ENCODE measurements at regions not wholly inside any gene's neighbourhood (a gene's known extent, or its start where the extent isn't known, plus 50 kb on each side); places are given as distances from the start of the nearest gene placed in this dataset.

DNA sequence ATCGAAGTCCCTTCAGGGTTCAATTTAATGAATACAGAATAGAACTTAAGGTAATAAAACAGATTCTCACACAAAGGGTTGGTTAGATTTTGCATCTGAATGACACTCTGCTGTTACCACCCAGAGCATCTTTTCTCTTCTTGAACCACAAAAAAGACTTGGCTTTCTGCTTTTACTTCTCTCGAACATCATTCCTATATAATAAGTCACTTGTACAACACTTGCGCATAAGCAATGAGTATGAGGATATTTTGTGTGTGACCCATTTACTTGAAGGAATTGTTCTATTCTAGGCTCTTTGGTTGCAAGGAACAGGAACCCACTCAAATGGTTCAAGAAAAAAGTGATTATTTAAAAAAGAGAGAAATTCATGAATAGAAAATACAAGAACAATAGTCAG, 126.2 kb downstream of the NUP35 start:
- no peak for DNase-seq (ENCODE audit: low spot score)
- no peaks in the 10 kb centered on the region for H3K9me3 Mint-ChIP-seq
- no peak overlapping the region for H3K4me3 Mint-ChIP-seq
- no peaks in the 10 kb centered on the region for H3K36me3 Mint-ChIP-seq (ENCODE audit: low read depth)
- peaks cover 2% of the 10 kb centered on the region for H3K27me3 Mint-ChIP-seq (ENCODE audit: insufficient read depth)
- H3K27ac Mint-ChIP-seq, result no peak overlapping the region
- no peaks in the 10 kb centered on the region for H3K4me1 Mint-ChIP-seq (ENCODE audit: low read depth)
- intact Hi-C loops (cut with micrococcal nuclease), result no loop called here

DNA sequence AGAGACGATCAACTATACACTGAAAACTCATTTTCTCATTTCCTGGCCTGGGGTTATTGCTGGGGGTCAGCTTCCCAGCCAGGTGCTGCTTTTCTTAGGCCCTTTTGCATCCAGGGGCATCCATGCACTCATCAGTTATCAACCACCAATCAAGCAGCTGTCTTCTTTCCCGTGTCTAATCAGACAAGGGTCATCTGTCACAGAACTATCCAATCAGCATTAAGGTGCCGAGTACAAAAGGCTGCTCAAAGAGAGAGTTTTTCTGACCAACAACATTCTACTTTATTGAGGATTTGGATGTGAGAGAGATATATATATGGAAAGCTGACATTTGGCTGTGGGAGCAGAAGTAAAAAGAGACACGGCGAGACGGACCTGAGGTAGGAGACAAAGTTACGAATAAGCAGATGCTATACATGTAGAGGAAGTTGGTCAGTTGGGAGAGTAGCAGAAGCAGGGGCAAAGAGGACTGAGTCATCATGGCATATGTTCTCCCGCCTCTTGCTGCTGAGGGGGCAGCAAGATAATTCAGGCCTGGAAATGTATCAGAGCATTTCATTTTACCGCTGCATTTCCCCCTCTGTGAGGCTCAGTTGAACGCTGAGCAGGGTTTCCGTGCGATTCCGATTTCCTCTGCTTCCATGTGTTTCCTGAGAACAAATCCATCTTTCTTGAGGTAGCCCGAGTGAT, 129.3 kb downstream of the NUP35 start:
- intact Hi-C loops (cut with micrococcal nuclease), result no loop called here
- Mint-ChIP-seq H3K36me3 (ENCODE audit: low read depth) (no peaks in the 10 kb centered on the region), H3K4me1 (ENCODE audit: low read depth) (no peaks in the 10 kb centered on the region), H3K27me3 (ENCODE audit: insufficient read depth) (no peaks in the 10 kb centered on the region), H3K9me3 (no peaks in the 10 kb centered on the region), H3K4me3 (no peak overlapping the region), H3K27ac (no peak overlapping the region)
- no peak for DNase-seq (ENCODE audit: low spot score)

DNA sequence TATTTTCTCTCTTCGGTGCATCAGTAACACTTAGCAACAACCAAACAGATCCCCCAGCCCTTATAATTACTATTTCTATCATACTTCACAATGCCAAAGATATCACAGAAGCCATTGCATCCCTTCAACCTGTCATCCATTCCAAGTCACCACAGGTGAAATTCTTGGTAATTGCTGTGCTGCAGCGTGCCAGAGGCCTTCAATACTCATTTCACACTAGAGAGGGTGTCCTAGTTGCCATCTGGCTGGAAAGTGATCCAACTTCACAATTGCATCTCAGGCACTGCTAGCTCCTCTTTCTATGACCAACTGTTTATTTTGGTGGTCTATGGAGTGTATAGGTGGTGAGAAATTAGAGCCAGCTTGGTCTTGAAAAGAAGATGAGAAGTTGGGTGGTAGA, 131.2 kb downstream of the NUP35 start:
- intact Hi-C loops (cut with micrococcal nuclease), result no loop called here
- H3K4me3 Mint-ChIP-seq, result no peak overlapping the region

DNA sequence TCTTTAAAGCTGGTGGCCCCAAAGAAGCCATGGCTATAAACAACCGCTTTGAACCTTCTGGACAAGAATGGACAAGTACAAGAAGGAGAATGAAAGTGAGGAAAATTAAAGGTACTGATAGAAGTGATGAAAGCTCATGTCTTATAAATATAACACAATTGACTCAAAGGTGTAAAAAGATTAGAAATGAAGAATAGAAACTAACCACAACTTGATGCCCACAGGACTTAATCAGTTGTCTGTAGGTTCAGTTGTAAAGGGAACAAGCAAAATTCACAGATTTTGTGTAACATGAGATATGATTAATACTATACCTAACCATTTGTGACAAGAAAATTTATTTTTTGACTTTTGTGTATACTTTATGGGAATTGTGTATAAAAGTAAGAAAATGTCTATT, 135.7 kb downstream of the NUP35 start:
- Mint-ChIP-seq H3K27me3 (ENCODE audit: insufficient read depth) (no peaks in the 10 kb centered on the region), H3K27ac (no peak overlapping the region), H3K9me3 (peaks cover 4% of the 10 kb centered on the region), H3K4me1 (ENCODE audit: low read depth) (no peaks in the 10 kb centered on the region), H3K36me3 (ENCODE audit: low read depth) (no peaks in the 10 kb centered on the region), H3K4me3 (no peak overlapping the region)
- no peak for DNase-seq (ENCODE audit: low spot score)
- intact Hi-C loops (cut with micrococcal nuclease), result no loop called here

More for the DNA sequence above, 131.2 kb downstream of the NUP35 start:
- H3K36me3 Mint-ChIP-seq (ENCODE audit: low read depth), result no peaks in the 10 kb centered on the region
- DNase-seq (ENCODE audit: low spot score), result no peak
- no peaks in the 10 kb centered on the region for H3K9me3 Mint-ChIP-seq
- no peaks in the 10 kb centered on the region for H3K27me3 Mint-ChIP-seq (ENCODE audit: insufficient read depth)
- H3K4me1 Mint-ChIP-seq (ENCODE audit: low read depth), result no peaks in the 10 kb centered on the region
- no peak overlapping the region for H3K27ac Mint-ChIP-seq

DNA sequence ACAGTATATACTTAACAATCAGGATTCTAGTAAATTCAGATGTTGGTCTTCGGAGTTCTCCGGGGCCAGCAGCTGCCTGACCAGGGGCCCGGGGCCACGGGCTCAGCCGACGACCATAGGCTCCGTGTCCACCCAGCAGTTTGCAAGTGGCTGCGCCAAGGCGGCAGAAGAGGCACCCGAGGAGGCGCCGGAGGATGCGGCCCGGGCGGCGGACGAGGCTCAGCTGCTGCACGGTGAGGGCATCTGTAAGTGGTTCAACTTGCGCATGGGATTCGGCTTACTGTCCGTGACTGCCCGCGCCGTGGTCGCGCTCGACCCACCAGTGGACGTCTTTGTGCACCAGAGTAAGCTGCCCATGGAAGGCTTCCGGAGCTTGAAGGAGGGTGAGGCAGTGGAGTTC, 136.3 kb downstream of the NUP35 start:
- Mint-ChIP-seq H3K36me3 (ENCODE audit: low read depth) (no peaks in the 10 kb centered on the region), H3K27me3 (ENCODE audit: insufficient read depth) (no peaks in the 10 kb centered on the region), H3K4me3 (no peak overlapping the region), H3K4me1 (ENCODE audit: low read depth) (no peaks in the 10 kb centered on the region), H3K9me3 (peaks cover 4% of the 10 kb centered on the region), H3K27ac (no peak overlapping the region)
- DNase-seq (ENCODE audit: low spot score), result no peak
- intact Hi-C loops (cut with micrococcal nuclease), result no loop called here

DNA sequence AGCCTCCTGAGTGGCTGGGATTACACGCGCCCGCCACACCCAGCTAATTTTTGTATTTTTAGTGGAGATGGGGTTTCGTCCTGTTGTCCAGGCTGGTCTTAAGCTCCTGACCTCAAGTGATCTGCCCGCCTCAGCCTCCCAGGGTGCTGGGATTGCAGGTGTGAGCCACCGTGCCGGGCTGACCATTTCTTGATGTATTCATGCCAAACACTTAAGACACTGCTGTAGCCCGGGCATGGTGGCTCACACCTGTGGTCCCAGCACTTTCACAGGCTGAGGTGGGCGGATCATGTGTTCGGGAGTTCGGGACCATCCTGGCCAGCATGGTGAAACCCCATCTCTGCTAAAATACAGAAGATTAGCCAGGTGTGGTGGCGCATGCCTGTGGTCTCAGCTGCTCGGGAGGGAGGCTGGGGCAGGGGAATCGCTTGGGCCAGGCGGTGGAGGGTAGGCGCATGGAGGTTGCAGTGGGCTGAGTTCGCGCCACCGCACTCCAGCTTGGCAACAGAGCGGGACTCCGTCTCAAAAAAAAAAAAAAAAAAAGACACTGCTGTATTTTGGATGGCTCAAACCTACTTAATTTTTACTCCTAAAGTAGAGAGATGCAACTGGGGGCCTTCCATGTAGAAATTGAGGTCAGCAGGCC, 140.8 kb downstream of the NUP35 start:
- Mint-ChIP-seq H3K27ac (no peak overlapping the region), H3K27me3 (ENCODE audit: insufficient read depth) (no peaks in the 10 kb centered on the region), H3K9me3 (peaks cover 4% of the 10 kb centered on the region), H3K4me1 (ENCODE audit: low read depth) (no peaks in the 10 kb centered on the region), H3K4me3 (no peak overlapping the region), H3K36me3 (ENCODE audit: low read depth) (no peaks in the 10 kb centered on the region)
- intact Hi-C loops (cut with micrococcal nuclease), result no loop called here
- DNase-seq (ENCODE audit: low spot score), result no peak

DNA sequence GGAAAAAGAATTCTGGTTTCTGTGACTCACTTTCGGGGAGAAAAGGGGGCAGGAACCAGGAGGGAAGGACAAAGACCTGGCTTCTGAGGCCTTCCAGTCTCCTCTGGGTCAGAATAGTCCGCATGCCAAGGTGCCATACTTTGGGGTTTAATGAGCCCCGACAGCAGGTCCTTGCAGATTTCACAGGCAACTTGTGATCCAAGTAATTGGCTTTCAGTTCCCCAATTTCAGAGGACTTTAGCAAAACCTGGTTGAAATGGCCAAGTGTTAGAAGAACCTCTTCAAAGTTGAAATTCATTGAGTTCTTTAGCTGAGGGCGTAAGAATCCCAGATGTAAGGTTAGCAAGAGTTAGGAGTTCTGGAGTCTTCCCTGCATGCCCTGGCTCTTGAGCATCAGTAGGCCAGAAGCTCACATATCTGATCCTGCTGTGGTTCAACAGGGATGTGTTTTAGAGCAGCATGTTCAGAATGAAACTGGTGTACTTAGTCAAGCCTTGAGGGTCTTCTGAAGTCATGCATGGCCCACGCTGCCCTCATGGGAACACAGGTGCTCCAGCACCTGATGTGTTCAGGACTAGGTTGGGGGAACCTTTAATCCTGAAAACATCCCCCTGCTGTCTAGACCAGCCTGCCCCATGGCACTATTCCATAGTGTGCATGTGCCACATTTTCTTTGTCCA, 143.0 kb downstream of the NUP35 start:
- Mint-ChIP-seq H3K4me3 (no peak overlapping the region), H3K4me1 (ENCODE audit: low read depth) (no peaks in the 10 kb centered on the region), H3K27ac (no peak overlapping the region), H3K9me3 (peaks cover 4% of the 10 kb centered on the region), H3K36me3 (ENCODE audit: low read depth) (no peaks in the 10 kb centered on the region), H3K27me3 (ENCODE audit: insufficient read depth) (peaks cover 2% of the 10 kb centered on the region)
- intact Hi-C loops (cut with micrococcal nuclease), result no loop called here
- no peak for DNase-seq (ENCODE audit: low spot score)

DNA sequence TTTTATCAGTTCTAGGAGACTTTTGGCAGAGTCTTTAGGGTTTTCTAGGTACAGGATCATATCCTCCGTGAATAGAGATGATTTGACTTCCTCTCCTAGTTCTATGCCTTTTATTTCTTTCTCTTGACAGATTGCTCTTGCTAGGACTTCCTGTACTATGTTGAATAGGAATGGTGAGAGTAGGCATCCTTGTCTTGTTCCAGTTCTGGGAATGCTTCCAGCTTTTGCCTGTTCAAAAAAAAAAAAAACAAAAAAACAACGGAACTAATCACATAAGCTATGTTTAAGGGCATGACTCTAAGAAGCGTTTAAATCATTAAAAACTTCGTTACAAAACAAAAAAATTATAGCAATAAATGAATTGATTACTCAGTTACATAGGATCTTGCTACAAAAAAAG, 145.7 kb downstream of the NUP35 start:
- no peak for DNase-seq (ENCODE audit: low spot score)
- peaks cover 4% of the 10 kb centered on the region for H3K9me3 Mint-ChIP-seq
- intact Hi-C loops (cut with micrococcal nuclease), result no loop called here
- no peaks in the 10 kb centered on the region for H3K36me3 Mint-ChIP-seq (ENCODE audit: low read depth)
- H3K4me1 Mint-ChIP-seq (ENCODE audit: low read depth), result no peaks in the 10 kb centered on the region
- peaks cover 2% of the 10 kb centered on the region for H3K27me3 Mint-ChIP-seq (ENCODE audit: insufficient read depth)
- H3K27ac Mint-ChIP-seq, result no peak overlapping the region
- H3K4me3 Mint-ChIP-seq, result no peak overlapping the region

DNA sequence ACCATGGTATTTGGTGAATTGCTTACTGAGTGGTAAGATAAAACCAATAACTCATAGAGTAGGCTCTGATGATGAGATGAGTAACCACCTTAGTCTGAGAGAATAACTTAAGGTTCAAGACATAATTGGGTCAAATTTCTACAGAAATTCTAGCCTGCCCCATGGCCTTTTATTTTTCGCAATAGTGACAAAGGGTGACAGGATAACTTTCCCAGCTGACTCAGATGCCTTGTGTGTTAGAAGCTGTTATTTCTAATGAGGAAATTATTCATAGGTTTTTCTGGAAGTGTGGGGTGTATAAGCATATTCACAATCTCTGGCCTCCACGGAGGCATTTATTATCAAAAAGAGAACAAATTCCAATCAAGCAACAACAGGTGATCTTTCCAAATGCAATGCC, 159.0 kb downstream of the NUP35 start:
- H3K4me1 Mint-ChIP-seq (ENCODE audit: low read depth), result no peaks in the 10 kb centered on the region
- no peaks in the 10 kb centered on the region for H3K36me3 Mint-ChIP-seq (ENCODE audit: low read depth)
- intact Hi-C loops (cut with micrococcal nuclease), result no loop called here
- H3K4me3 Mint-ChIP-seq, result no peak overlapping the region
- no peaks in the 10 kb centered on the region for H3K27me3 Mint-ChIP-seq (ENCODE audit: insufficient read depth)
- no peaks in the 10 kb centered on the region for H3K9me3 Mint-ChIP-seq
- no peak for DNase-seq (ENCODE audit: low spot score)
- H3K27ac Mint-ChIP-seq, result no peak overlapping the region

DNA sequence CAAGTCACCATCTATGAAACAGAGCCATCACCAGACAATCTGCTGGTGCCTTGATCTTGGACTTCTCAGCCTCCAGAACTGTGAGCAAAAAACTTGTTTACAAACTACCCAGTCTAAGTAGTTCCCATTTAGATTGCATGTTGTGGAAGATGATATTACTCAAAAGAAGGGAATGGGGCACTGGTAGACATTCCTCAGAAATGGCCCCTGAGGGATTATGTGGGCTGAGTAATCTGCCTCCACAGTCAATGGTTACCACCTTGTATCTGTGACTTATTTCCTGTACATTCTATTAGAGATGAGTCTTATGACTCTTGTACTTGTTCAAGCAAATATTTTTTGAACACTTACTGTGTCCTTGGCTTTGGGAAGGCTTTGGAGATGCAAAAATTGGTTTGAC, 160.4 kb downstream of the NUP35 start:
- Mint-ChIP-seq H3K9me3 (no peaks in the 10 kb centered on the region), H3K4me3 (no peak overlapping the region), H3K4me1 (ENCODE audit: low read depth) (no peaks in the 10 kb centered on the region), H3K27me3 (ENCODE audit: insufficient read depth) (no peaks in the 10 kb centered on the region), H3K27ac (no peak overlapping the region), H3K36me3 (ENCODE audit: low read depth) (no peaks in the 10 kb centered on the region)
- intact Hi-C loops (cut with micrococcal nuclease), result no loop called here
- no peak for DNase-seq (ENCODE audit: low spot score)

DNA sequence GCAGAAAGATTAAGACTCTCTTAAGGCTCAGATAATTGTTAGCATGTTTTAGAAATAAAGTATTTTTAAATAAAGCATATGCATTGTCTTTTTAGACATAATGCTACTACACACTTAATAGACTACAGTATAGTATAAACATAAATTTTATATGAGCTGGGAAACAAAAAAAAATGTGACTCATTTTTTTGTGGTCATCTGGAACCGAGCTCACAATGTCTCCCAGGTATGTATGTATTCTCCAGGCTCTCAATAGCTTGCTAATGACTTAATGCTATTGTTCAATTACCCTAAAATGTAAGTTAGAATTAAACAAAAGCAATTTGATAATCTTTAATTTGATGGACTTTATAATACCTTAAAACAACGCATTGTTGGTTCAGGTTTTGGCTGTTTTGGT, 167.2 kb downstream of the NUP35 start:
- no peak overlapping the region for H3K27ac Mint-ChIP-seq
- intact Hi-C loops (cut with micrococcal nuclease), result no loop called here

DNA sequence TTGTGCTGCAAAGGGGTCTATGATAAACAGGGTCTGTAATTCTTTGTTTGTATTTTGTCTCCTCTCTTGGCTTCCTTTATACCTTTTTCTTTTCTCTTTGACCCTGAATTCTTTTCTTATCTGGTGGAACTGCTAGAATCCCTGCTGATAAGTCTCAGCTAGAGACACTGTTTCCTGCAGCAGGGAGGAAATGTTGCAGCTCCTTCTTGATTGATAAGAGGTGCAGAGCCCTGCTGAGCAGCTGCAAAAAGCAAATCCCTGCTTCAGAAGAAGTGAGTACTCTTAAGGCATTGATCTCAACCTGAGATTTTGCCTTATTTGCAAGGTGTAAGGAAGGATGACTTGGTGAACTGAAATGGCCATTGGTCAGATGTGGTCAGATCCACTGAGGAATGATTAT, 167.8 kb downstream of the NUP35 start:
- no peak overlapping the region for H3K27ac Mint-ChIP-seq
- no peak for DNase-seq (ENCODE audit: low spot score)
- no peaks in the 10 kb centered on the region for H3K36me3 Mint-ChIP-seq (ENCODE audit: low read depth)
- no peak overlapping the region for H3K4me3 Mint-ChIP-seq
- peaks cover 2% of the 10 kb centered on the region for H3K27me3 Mint-ChIP-seq (ENCODE audit: insufficient read depth)
- H3K9me3 Mint-ChIP-seq, result no peaks in the 10 kb centered on the region
- intact Hi-C loops (cut with micrococcal nuclease), result no loop called here
- no peaks in the 10 kb centered on the region for H3K4me1 Mint-ChIP-seq (ENCODE audit: low read depth)

More for the DNA sequence above, 167.2 kb downstream of the NUP35 start:
- H3K9me3 Mint-ChIP-seq, result no peaks in the 10 kb centered on the region
- H3K27me3 Mint-ChIP-seq (ENCODE audit: insufficient read depth), result peaks cover 2% of the 10 kb centered on the region
- H3K4me3 Mint-ChIP-seq, result no peak overlapping the region
- no peaks in the 10 kb centered on the region for H3K4me1 Mint-ChIP-seq (ENCODE audit: low read depth)
- no peak for DNase-seq (ENCODE audit: low spot score)
- no peaks in the 10 kb centered on the region for H3K36me3 Mint-ChIP-seq (ENCODE audit: low read depth)

DNA sequence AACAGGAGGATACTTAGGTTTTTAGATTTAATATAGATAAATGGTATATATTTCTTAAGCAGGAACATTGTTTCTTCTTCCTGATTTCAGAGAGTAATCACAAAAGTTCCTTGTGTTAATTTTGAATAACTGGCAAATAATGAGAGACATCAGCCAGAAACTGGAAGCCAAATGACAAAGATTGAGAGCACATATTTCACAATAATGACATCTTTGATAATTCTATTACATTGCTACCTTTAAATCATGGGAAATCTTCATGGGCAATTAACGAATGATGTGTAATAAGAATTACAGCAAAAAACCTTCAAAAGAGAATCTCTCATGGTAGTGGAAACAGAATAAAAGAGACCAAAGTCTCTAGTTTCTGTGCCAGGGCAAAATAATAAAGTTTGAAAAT, 215.1 kb downstream of the NUP35 start:
- no peaks in the 10 kb centered on the region for H3K9me3 Mint-ChIP-seq
- no peaks in the 10 kb centered on the region for H3K27me3 Mint-ChIP-seq (ENCODE audit: insufficient read depth)
- DNase-seq (ENCODE audit: low spot score), result no peak
- intact Hi-C loops (cut with micrococcal nuclease), result no loop called here
- H3K4me1 Mint-ChIP-seq (ENCODE audit: low read depth), result no peaks in the 10 kb centered on the region
- H3K4me3 Mint-ChIP-seq, result no peak overlapping the region
- no peaks in the 10 kb centered on the region for H3K36me3 Mint-ChIP-seq (ENCODE audit: low read depth)
- H3K27ac Mint-ChIP-seq, result no peak overlapping the region
